Ishikawa (cell line): ENCODE measurements at regions not wholly inside any gene's neighbourhood (a gene's known extent, or its start where the extent isn't known, plus 50 kb on each side); places are given as distances from the start of the nearest gene placed in this dataset.

Experiments used
- CEBPB ChIP-seq: IDR thresholded peaks from 2 replicates; pipeline ENCODE4 v1.6.1; 2012
- CREB1 ChIP-seq: IDR thresholded peaks from 2 replicates; pipeline ENCODE4 v1.6.1; 2012; ENCODE audit warnings: low read depth
- EGR1 ChIP-seq: IDR thresholded peaks from 2 replicates; pipeline ENCODE4 v1.6.1; 2012
- EP300 ChIP-seq: IDR thresholded peaks from 2 replicates; pipeline ENCODE4 v1.6.1; 2012; ENCODE audit warnings: borderline replicate concordance
- FOXM1 ChIP-seq: IDR thresholded peaks from 2 replicates; pipeline ENCODE4 v1.6.1; 2012; ENCODE audit warnings: low read depth, borderline replicate concordance
- MAX ChIP-seq: IDR thresholded peaks from 2 replicates; pipeline ENCODE4 v1.6.1; 2012
- NFIC ChIP-seq: IDR thresholded peaks from 2 replicates; pipeline ENCODE4 v1.6.1; 2012
- RAD21 ChIP-seq: IDR thresholded peaks from 2 replicates; pipeline ENCODE4 v1.6.1; 2012; ENCODE audit warnings: low read depth
- TAF1 ChIP-seq: IDR thresholded peaks from 2 replicates; pipeline ENCODE4 v1.6.1; 2012; ENCODE audit warnings: low read depth, mild to moderate bottlenecking
- TCF12 ChIP-seq: IDR thresholded peaks from 2 replicates; pipeline ENCODE4 v1.6.1; 2012; ENCODE audit warnings: low read depth
- TEAD4 ChIP-seq: IDR thresholded peaks from 2 replicates; pipeline ENCODE4 v1.6.1; 2012
- USF1 ChIP-seq: IDR thresholded peaks from 2 replicates; pipeline ENCODE4 v1.6.1; 2012
- YY1 ChIP-seq: IDR thresholded peaks from 2 replicates; pipeline ENCODE4 v1.6.1; 2012; ENCODE audit warnings: low read depth
- ZBTB7A ChIP-seq: IDR thresholded peaks from 2 replicates; pipeline ENCODE4 v1.6.1; 2012; ENCODE audit warnings: low read depth
- TF ChIP-seq, protein P1 (sequence below): IDR thresholded peaks from 2 replicates; pipeline ENCODE4 v1.6.1; 2012; ENCODE audit warnings: low read depth, mild to moderate bottlenecking

DNA sequence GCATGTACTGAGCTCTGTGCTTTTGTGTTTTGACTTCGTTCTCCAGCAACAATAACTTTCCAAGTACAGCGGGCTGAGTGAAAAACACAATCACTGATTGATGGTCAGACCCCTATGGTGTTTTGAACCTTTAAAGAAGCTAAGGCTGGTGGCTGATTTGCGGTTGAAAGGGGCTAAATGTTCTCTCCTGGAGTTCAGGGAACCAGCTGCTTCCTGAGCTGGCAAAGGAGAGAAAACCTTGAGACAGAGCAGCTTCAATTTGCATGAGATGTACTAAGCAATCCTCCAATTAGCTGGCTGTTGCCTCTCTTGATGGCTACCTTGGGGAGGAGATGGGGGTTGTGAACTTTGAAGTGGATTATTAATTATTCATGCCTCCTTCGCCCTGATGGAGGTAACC lies 546.7 kb upstream of the SEL1L start:
- TF ChIP-seq YY1 (no peak), FOXM1 (no peak), RAD21 (no peak), NFIC (no peak), TAF1 (no peak), TEAD4 (no peak), TCF12 (no peak), CREB1 (no peak), ZBTB7A (no peak), USF1 (no peak), MAX (no peak), EGR1 (no peak), CEBPB (no peak), EP300 (no peak)
- TF ChIP-seq, protein P1, sequence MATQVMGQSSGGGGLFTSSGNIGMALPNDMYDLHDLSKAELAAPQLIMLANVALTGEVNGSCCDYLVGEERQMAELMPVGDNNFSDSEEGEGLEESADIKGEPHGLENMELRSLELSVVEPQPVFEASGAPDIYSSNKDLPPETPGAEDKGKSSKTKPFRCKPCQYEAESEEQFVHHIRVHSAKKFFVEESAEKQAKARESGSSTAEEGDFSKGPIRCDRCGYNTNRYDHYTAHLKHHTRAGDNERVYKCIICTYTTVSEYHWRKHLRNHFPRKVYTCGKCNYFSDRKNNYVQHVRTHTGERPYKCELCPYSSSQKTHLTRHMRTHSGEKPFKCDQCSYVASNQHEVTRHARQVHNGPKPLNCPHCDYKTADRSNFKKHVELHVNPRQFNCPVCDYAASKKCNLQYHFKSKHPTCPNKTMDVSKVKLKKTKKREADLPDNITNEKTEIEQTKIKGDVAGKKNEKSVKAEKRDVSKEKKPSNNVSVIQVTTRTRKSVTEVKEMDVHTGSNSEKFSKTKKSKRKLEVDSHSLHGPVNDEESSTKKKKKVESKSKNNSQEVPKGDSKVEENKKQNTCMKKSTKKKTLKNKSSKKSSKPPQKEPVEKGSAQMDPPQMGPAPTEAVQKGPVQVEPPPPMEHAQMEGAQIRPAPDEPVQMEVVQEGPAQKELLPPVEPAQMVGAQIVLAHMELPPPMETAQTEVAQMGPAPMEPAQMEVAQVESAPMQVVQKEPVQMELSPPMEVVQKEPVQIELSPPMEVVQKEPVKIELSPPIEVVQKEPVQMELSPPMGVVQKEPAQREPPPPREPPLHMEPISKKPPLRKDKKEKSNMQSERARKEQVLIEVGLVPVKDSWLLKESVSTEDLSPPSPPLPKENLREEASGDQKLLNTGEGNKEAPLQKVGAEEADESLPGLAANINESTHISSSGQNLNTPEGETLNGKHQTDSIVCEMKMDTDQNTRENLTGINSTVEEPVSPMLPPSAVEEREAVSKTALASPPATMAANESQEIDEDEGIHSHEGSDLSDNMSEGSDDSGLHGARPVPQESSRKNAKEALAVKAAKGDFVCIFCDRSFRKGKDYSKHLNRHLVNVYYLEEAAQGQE: no peak

GRCh38 chr14:82084813-82085212 lies 551.2 kb upstream of the SEL1L start:
- TF ChIP-seq, protein P1: peak; percentile 75
- no peak for TF ChIP-seq EGR1

GRCh38 chr14:82091097-82091496 lies 557.4 kb upstream of the SEL1L start:
- TF ChIP-seq USF1: no peak

DNA sequence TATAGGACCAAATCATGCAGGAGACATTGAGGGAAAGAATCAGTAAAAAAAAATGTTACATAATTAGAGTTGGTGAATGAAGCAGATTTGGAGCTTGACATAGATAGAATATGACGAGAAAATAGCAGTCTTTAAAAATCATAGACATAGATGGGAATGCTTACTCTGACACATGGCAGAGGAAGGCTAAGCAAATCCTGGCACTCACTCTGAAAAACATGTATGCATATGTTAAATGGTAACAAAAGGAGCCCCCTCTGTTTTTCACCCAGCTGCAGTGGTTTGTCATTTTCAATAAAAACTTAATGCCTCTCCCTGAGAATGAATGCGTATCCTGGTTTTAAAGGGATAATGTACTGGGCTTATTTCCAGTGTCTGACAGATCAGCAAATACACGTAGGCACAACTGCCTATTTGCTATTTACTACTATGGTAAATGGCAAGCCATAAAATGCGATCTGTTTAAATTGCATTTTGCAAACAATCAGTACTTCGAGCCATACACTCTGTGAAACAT lies 561.2 kb upstream of the SEL1L start:
- TF ChIP-seq TEAD4 (no peak), ZBTB7A (no peak), USF1 (no peak), NFIC (no peak), FOXM1 (no peak), EGR1 (no peak)
- TF ChIP-seq, protein P1: no peak

DNA sequence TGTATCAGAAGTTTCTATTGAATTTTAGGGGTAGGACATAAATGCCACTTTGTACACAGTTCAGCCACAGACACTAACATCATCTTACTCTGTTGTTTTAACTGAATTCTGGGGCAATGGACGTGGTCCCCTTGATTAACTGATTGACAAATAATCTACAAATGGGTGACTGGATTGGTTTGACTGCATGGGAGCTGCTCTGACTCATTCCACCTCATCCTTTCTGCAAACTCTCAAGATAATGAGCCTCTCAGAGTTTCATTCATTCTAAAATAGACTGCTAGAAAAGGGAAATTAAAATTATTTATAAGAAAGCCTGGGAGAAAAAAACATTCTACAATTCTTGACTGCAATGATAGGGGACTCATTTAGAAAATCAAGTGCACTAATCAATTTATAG lies 570.4 kb upstream of the SEL1L start:
- TF ChIP-seq, protein P1: no peak
- no peak for TF ChIP-seq TAF1
